Activated B cell treated with CpG ODN at 0.5 μM for 24 hours (primary cell): ENCODE measurements at regions not wholly inside any gene's neighbourhood (a gene's known extent, or its start where the extent isn't known, plus 50 kb on each side); places are given as distances from the start of the nearest gene placed in this dataset.

Source experiments
- ATAC-seq: fragments of 200-7000 bp; cut with Tn5 transposase; one replicate; pipeline ENCODE4 v1.10.0; 2021; ENCODE audit warnings: low read depth, mild to moderate bottlenecking, moderate library complexity
- CTCF ChIA-PET: fragments of 350-600 bp; sonication (Branson Sonifier 250); formaldehyde crosslinking; loops from one replicate; lab custom pipeline; 2021; ENCODE audit warnings: antibody characterized with exemption; lab: Charles Lee
- POLR2A ChIA-PET: fragments of 350-600 bp; sonication (Branson Sonifier 250); formaldehyde crosslinking; loops from one replicate; lab custom pipeline; 2021; ENCODE audit warnings: antibody characterized with exemption; lab: Charles Lee
- DNase-seq: peaks from one replicate; pipeline ENCODE4 v3.0.0; 2022
- H3K27ac Mint-ChIP-seq: one replicate; pipeline ENCODE4 v1.8.0; 2020; ENCODE audit warnings: mixed read lengths
- H3K27me3 Mint-ChIP-seq: one replicate; pipeline ENCODE4 v1.8.0; 2021; ENCODE audit warnings: mixed read lengths
- H3K36me3 Mint-ChIP-seq: one replicate; pipeline ENCODE4 v1.8.0; 2021; ENCODE audit warnings: low read depth, mixed read lengths
- H3K4me1 Mint-ChIP-seq: one replicate; pipeline ENCODE4 v1.8.0; 2021; ENCODE audit warnings: mixed read lengths
- H3K4me3 Mint-ChIP-seq: one replicate; pipeline ENCODE4 v1.8.0; 2020; ENCODE audit warnings: mild to moderate bottlenecking, mixed read lengths
- H3K9me3 Mint-ChIP-seq: one replicate; pipeline ENCODE4 v1.8.0; 2020; ENCODE audit warnings: mixed read lengths
- CTCF ChIP-seq: fragments of 200-600 bp; IDR thresholded peaks from one replicate; pipeline ENCODE4 v1.8.0; 2022; ENCODE audit warnings: antibody characterized with exemption, mild to moderate bottlenecking
- intact Hi-C: fragments of 100-400 bp; cut with micrococcal nuclease; formaldehyde crosslinking; loops from one replicate; pipeline ENCODE4 v1.15.1; 2024

GRCh38 chr6:170102582-170103481 lies 188.0 kb downstream of the DLL1 start:
- no peak for TF ChIP-seq CTCF
- intact Hi-C loops, result no loop called here
- ChIA-PET POLR2A (no interaction called here), CTCF (no interaction called here)
- Mint-ChIP-seq H3K4me3 (no peak overlapping the region), H3K27me3 (peaks cover 16% of the 10 kb centered on the region), H3K27ac (no peak overlapping the region), H3K4me1 (no peaks in the 10 kb centered on the region), H3K36me3 (no peaks in the 10 kb centered on the region), H3K9me3 (peaks cover 10% of the 10 kb centered on the region)
- ATAC-seq (no peak), DNase-seq (no peak)

- no peak overlapping the region for H3K4me3 Mint-ChIP-seq
- ChIA-PET POLR2A (no interaction called here), CTCF (no interaction called here)
- peaks cover 10% of the 10 kb centered on the region for H3K27me3 Mint-ChIP-seq
- H3K36me3 Mint-ChIP-seq, result no peaks in the 10 kb centered on the region
- no peak overlapping the region for H3K27ac Mint-ChIP-seq
- peaks cover 10% of the 10 kb centered on the region for H3K9me3 Mint-ChIP-seq
- ATAC-seq, result no peak
- DNase-seq, result no peak
- intact Hi-C loops, result no loop called here
- no peaks in the 10 kb centered on the region for H3K4me1 Mint-ChIP-seq
- TF ChIP-seq CTCF, result no peak
Measured at GRCh38 chr6:170102038-170102437, 188.8 kb downstream of the DLL1 start.

- intact Hi-C loops, result no loop called here
- H3K36me3 Mint-ChIP-seq, result no peaks in the 10 kb centered on the region
- no peak for TF ChIP-seq CTCF
- CTCF ChIA-PET, result no interaction called here
- peaks cover 10% of the 10 kb centered on the region for H3K27me3 Mint-ChIP-seq
- H3K27ac Mint-ChIP-seq, result no peak overlapping the region
- no peak for DNase-seq
- peaks cover 10% of the 10 kb centered on the region for H3K9me3 Mint-ChIP-seq
- peaks cover 2% of the 10 kb centered on the region for H3K4me1 Mint-ChIP-seq
- POLR2A ChIA-PET, result no interaction called here
- H3K4me3 Mint-ChIP-seq, result no peak overlapping the region
- ATAC-seq, result no peak
Measured at GRCh38 chr6:170101281-170102035, 189.4 kb downstream of the DLL1 start.

GRCh38 chr6:170100046-170100445 lies 190.8 kb downstream of the DLL1 start:
- ChIA-PET CTCF (no interaction called here), POLR2A (no interaction called here)
- peaks cover 10% of the 10 kb centered on the region for H3K9me3 Mint-ChIP-seq
- H3K4me3 Mint-ChIP-seq, result no peak overlapping the region
- H3K27ac Mint-ChIP-seq, result no peak overlapping the region
- intact Hi-C loops, result no loop called here
- no peak for TF ChIP-seq CTCF
- H3K4me1 Mint-ChIP-seq, result peaks cover 2% of the 10 kb centered on the region
- H3K27me3 Mint-ChIP-seq, result peaks cover 10% of the 10 kb centered on the region
- no peaks in the 10 kb centered on the region for H3K36me3 Mint-ChIP-seq
- DNase-seq (no peak), ATAC-seq (no peak)

GRCh38 chr6:170099387-170099786 lies 191.5 kb downstream of the DLL1 start:
- Mint-ChIP-seq H3K9me3 (peaks cover 10% of the 10 kb centered on the region), H3K27ac (no peak overlapping the region), H3K36me3 (no peaks in the 10 kb centered on the region), H3K4me3 (no peak overlapping the region), H3K27me3 (peaks cover 12% of the 10 kb centered on the region), H3K4me1 (peaks cover 2% of the 10 kb centered on the region)
- CTCF ChIA-PET, result no interaction called here
- DNase-seq (no peak), ATAC-seq (no peak)
- TF ChIP-seq CTCF, result no peak
- intact Hi-C loops, result no loop called here
- POLR2A ChIA-PET, result no interaction called here
